Osteoblast (primary cell): ENCODE measurements at regions not wholly inside any gene's neighbourhood (a gene's known extent, or its start where the extent isn't known, plus 50 kb on each side); places are given as distances from the start of the nearest gene placed in this dataset.

Experiments used
- DNase-seq: peaks from one replicate; pipeline ENCODE4 v3.0.0; 2011; ENCODE audit warnings: low spot score, mixed read lengths; ENCODE audit not compliant: insufficient read length; ENCODE audit errors: missing footprints
- H2AFZ ChIP-seq: 2 replicates; pipeline ENCODE4 v1.6.0; 2011; ENCODE audit warnings: mild to moderate bottlenecking, low read length
- H3K27ac ChIP-seq: 2 replicates; pipeline ENCODE4 v1.5.1; 2011; ENCODE audit warnings: mild to moderate bottlenecking, low read depth, low read length, moderate library complexity
- H3K27me3 ChIP-seq: 2 replicates; pipeline ENCODE4 v1.6.0; 2012; ENCODE audit warnings: mild to moderate bottlenecking, control low read depth, inconsistent platforms, low read length, moderate library complexity; ENCODE audit not compliant: insufficient read depth
- H3K36me3 ChIP-seq: 2 replicates; pipeline ENCODE4 v1.5.1; 2011; ENCODE audit warnings: mild to moderate bottlenecking, low read length, control low read depth, moderate library complexity; ENCODE audit not compliant: insufficient read depth
- H3K4me1 ChIP-seq: 2 replicates; pipeline ENCODE4 v1.5.1; 2011; ENCODE audit warnings: mild to moderate bottlenecking, low read length, control low read depth, moderate library complexity; ENCODE audit not compliant: insufficient read depth
- H3K4me2 ChIP-seq: 2 replicates; pipeline ENCODE4 v1.6.0; 2011; ENCODE audit warnings: mild to moderate bottlenecking, low read length; ENCODE audit not compliant: insufficient read depth
- H3K4me3 ChIP-seq: fragments of 200-600 bp; sonication (generic); 3 replicates; pipeline ENCODE4 v1.5.1; 2012; ENCODE audit warnings: mild to moderate bottlenecking, low read length, inconsistent platforms; ENCODE audit not compliant: insufficient read depth
- H3K79me2 ChIP-seq: 2 replicates; pipeline ENCODE4 v1.6.0; 2012; ENCODE audit warnings: mild to moderate bottlenecking, low read length, control low read depth, inconsistent platforms; ENCODE audit not compliant: insufficient read depth
- H3K9me3 ChIP-seq: 2 replicates; pipeline ENCODE4 v1.5.1; 2011; ENCODE audit warnings: low read depth, low read length, control low read depth
- H4K20me1 ChIP-seq: 2 replicates; pipeline ENCODE4 v1.6.0; 2012; ENCODE audit warnings: mild to moderate bottlenecking, low read length, control low read depth; ENCODE audit not compliant: insufficient read depth
- CTCF ChIP-seq: IDR thresholded peaks from 2 replicates; pipeline ENCODE4 v1.5.1; 2011; ENCODE audit warnings: mild to moderate bottlenecking, low read depth, low read length, moderate library complexity; ENCODE audit errors: extremely low read depth

- DNase-seq = no peak
- H3K4me1 ChIP-seq = no peaks in the 10 kb centered on the region
- no peak overlapping the region for H3K4me2 ChIP-seq
- no peaks in the 10 kb centered on the region for H4K20me1 ChIP-seq
- no peaks in the 10 kb centered on the region for H3K27me3 ChIP-seq
- H2AFZ ChIP-seq = no peak overlapping the region
- TF ChIP-seq CTCF = no peak
- no peaks in the 10 kb centered on the region for H3K9me3 ChIP-seq
- no peaks in the 10 kb centered on the region for H3K79me2 ChIP-seq
- H3K36me3 ChIP-seq = no peaks in the 10 kb centered on the region
- H3K4me3 ChIP-seq = no peak overlapping the region
- no peak overlapping the region for H3K27ac ChIP-seq
Measured at GRCh38 chr6:97591955-97592354, 308.9 kb upstream of the MMS22L start.

GRCh38 chr6:97594844-97595243 is 311.8 kb upstream of the MMS22L start:
- no peaks in the 10 kb centered on the region for H3K36me3 ChIP-seq
- H3K27me3 ChIP-seq = no peaks in the 10 kb centered on the region
- H3K4me3 ChIP-seq = no peak overlapping the region
- no peak overlapping the region for H3K4me2 ChIP-seq
- H2AFZ ChIP-seq = no peak overlapping the region
- H3K9me3 ChIP-seq = no peaks in the 10 kb centered on the region
- DNase-seq = no peak
- no peak for TF ChIP-seq CTCF
- H3K27ac ChIP-seq = no peak overlapping the region
- H3K4me1 ChIP-seq = no peaks in the 10 kb centered on the region
- no peaks in the 10 kb centered on the region for H4K20me1 ChIP-seq
- H3K79me2 ChIP-seq = no peaks in the 10 kb centered on the region

- Histone ChIP-seq H3K4me2 (no peak overlapping the region), H3K4me3 (no peak overlapping the region), H3K79me2 (no peaks in the 10 kb centered on the region), H2AFZ (no peak overlapping the region), H3K9me3 (no peaks in the 10 kb centered on the region), H3K4me1 (no peaks in the 10 kb centered on the region), H3K27me3 (no peaks in the 10 kb centered on the region), H4K20me1 (no peaks in the 10 kb centered on the region), H3K27ac (no peak overlapping the region), H3K36me3 (no peaks in the 10 kb centered on the region)
- TF ChIP-seq CTCF = no peak
- DNase-seq = no peak
Measured at GRCh38 chr6:97621111-97621510, 338.1 kb upstream of the MMS22L start.

- no peak for TF ChIP-seq CTCF
- H2AFZ ChIP-seq = no peak overlapping the region
- H3K27me3 ChIP-seq = no peaks in the 10 kb centered on the region
- H3K36me3 ChIP-seq = no peaks in the 10 kb centered on the region
- peak overlapping the region; percentile 54 for H3K4me2 ChIP-seq
- no peak overlapping the region for H3K27ac ChIP-seq
- no peaks in the 10 kb centered on the region for H3K4me1 ChIP-seq
- H3K79me2 ChIP-seq = no peaks in the 10 kb centered on the region
- H3K4me3 ChIP-seq = peak overlapping the region; percentile 28
- no peaks in the 10 kb centered on the region for H4K20me1 ChIP-seq
- DNase-seq = no peak
- H3K9me3 ChIP-seq = no peaks in the 10 kb centered on the region
Measured at GRCh38 chr6:97626671-97627441, 343.8 kb upstream of the MMS22L start.
